K562 (cell line): ENCODE measurements at regions not wholly inside any gene's neighbourhood (a gene's known extent, or its start where the extent isn't known, plus 50 kb on each side); places are given as distances from the start of the nearest gene placed in this dataset.

Experiments
- CEBPG ChIP-seq, 3 experiments: fragments of 200-800 bp in 1 of 3; sonication (Bioruptor generic) in 1 of 3; sonication (generic) in 1 of 3; formaldehyde crosslinking in 1 of 3; IDR thresholded peaks in 2 of 3; conservative IDR thresholded peaks in 1 of 3; 2 replicates each; pipeline versions ENCODE4 v1.6.1 to v1.8.0; 2016 to 2022; ENCODE audit warnings: missing compliant biosample characterization in 2 of 3, missing genetic modification characterization in 2 of 3, mild to moderate bottlenecking in 1 of 3, missing genetic modification reagents in 1 of 3
- HDAC2 ChIP-seq: fragments of 450-650 bp; IDR thresholded peaks from 2 replicates; pipeline ENCODE4 v1.6.1; 2016; ENCODE audit warnings: mild to moderate bottlenecking
- MAFK ChIP-seq: IDR thresholded peaks from 2 replicates; pipeline ENCODE4 v1.6.1; 2011; ENCODE audit warnings: low read length, improper control_type of control experiment
- POLR2G ChIP-seq: fragments of 200-400 bp; formaldehyde crosslinking; IDR thresholded peaks from 2 replicates; pipeline ENCODE4 v1.6.1; 2017; ENCODE audit warnings: low read depth, mild to moderate bottlenecking, antibody characterized with exemption, low read length, moderate library complexity
- RBM22 ChIP-seq: fragments of 200-400 bp; formaldehyde crosslinking; IDR thresholded peaks from 2 replicates; pipeline ENCODE4 v1.6.1; 2018; ENCODE audit warnings: low read length, low read depth; ENCODE audit not compliant: poor library complexity, severe bottlenecking
- TRIM24 ChIP-seq, 2 experiments: fragments of 450-650 bp; IDR thresholded peaks; 2 replicates each; pipeline ENCODE4 v1.6.1; 2016
- ZBTB11 ChIP-seq, 3 experiments: fragments of 200-800 bp in 1 of 3; fragments of 250-450 bp in 1 of 3; fragments of 450-650 bp in 1 of 3; sonication (Bioruptor Pico) in 1 of 3; sonication (Bioruptor generic) in 1 of 3; formaldehyde crosslinking in 1 of 3; IDR thresholded peaks; 2 replicates each; pipeline versions ENCODE4 v1.6.1 to v1.8.0; 2016 to 2022; ENCODE audit warnings: mild to moderate bottlenecking in 2 of 3, missing genetic modification characterization in 2 of 3, missing compliant biosample characterization in 1 of 3, moderate library complexity in 1 of 3
- ZBTB7A ChIP-seq: IDR thresholded peaks from 2 replicates; pipeline ENCODE4 v1.6.1; 2011; ENCODE audit warnings: low read depth, mild to moderate bottlenecking, low read length, moderate library complexity, borderline replicate concordance; ENCODE audit not compliant: control insufficient read depth
- ZC3H4 ChIP-seq: sonication (generic); formaldehyde crosslinking; IDR thresholded peaks from 2 replicates; pipeline ENCODE4 v1.9.0; 2021; ENCODE audit warnings: missing genetic modification reagents, borderline replicate concordance
- ZMIZ1 ChIP-seq, 2 experiments: fragments of 150-350 bp in 1 of 2; IDR thresholded peaks; 2 replicates each; pipeline ENCODE4 v1.6.1; 2012 to 2016; ENCODE audit warnings: low read depth in 2 of 2, low read length in 2 of 2, mild to moderate bottlenecking in 1 of 2, moderate library complexity in 1 of 2
- ZNF644 ChIP-seq: fragments of 200-800 bp; sonication (Bioruptor generic); IDR thresholded peaks from 2 replicates; pipeline ENCODE4 v1.6.1; 2016; ENCODE audit warnings: low read depth, missing genetic modification characterization, missing compliant biosample characterization
- ZNF668 ChIP-seq: fragments of 250-450 bp; sonication (Bioruptor Pico); IDR thresholded peaks from 2 replicates; pipeline ENCODE4 v1.8.0; 2022; ENCODE audit warnings: mild to moderate bottlenecking, inconsistent platforms

DNA sequence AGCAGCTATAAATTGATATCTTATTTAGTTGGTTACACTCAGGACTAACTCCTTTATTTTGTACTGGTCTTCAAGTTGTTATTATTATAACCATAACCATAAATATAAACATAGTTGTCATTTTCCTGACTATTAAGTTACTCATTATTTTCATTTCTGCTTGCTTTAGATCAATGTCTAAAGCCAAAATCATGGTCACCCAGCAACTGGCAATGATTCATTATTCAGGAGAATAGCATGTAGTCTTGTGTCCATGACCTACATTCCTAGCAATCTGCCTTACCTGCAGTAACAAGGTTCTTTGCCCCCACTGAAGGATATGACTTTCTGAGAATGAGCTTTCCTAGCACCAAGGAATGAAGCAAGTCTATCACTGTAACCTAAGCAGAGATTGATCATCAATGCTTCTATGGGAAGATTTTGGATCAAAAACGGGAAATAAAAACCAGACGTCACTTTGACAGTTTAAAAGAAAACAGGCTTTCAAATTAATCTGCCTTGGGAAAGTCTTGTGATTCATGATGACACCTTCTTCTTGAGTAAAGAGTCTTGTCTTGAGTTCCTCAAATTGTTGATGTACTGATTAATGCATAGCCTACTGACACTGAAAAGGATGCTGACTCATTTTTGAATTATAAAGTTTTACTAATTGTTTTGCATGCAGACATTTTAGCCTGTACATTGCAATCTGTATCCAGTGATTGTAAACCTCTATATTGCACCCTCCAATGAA, 203.3 kb upstream of the IVNS1ABP start (continued):
- TF ChIP-seq POLR2G (no peak), ZMIZ1 (IDR thresholded peaks at IDR 0.05; ENCODE audit: low read depth in 2 of 2, low read length in 2 of 2) (no peak), HDAC2 (no peak), ZBTB7A (no peak), ZNF644 (tag) (0 out of 2 replicates have a peak, but pooled peaks have one; percentile 29), ZNF668 (CRISPR knock-in tag) (no peak), ZC3H4 (no peak), TRIM24 (IDR thresholded peaks at IDR 0.05) (no peak), ZBTB11 (CRISPR knock-in tag; IDR thresholded peaks at IDR 0.05) (no peak), MAFK (peak; percentile 40; the same call in 1 of the 2 replicates), RBM22 (no peak), CEBPG (CRISPR knock-in tag; IDR thresholded peaks at IDR 0.05) (no peak), CEBPG (tag; conservative IDR thresholded peaks at IDR 0.05 in 1 of 2, IDR thresholded peaks at IDR 0.05 in 1 of 2) (peak in 1 of 2 experiments; percentile 64; a peak in 2 of 4 replicates)
